K562 (cell line): ENCODE measurements at regions not wholly inside any gene's neighbourhood (a gene's known extent, or its start where the extent isn't known, plus 50 kb on each side); places are given as distances from the start of the nearest gene placed in this dataset.

Source experiments
- ATAC-seq: fragments of 200-7000 bp; cut with Tn5 transposase; 3 replicates; pipeline ENCODE4 v1.9.1; 2020; ENCODE audit warnings: moderate library complexity
- BruUV-seq: library from RNA; stranded (reverse); fragments of 400-500 nt; replicated peaks from 2 replicates; lab custom pipeline; 2021; lab: Mats Ljungman, UMichigan
- CTCF ChIA-PET: fragments of 300-600 bp; formaldehyde crosslinking; extraction: SDS; loops from one replicate; lab custom pipeline; 2021; ENCODE audit warnings: low intra/inter-chr PET ratio; lab: Yijun Ruan, JAX
- POLR2A ChIA-PET: fragments of 300-600, 350-650 bp; sonication (Branson Sonifier 250); formaldehyde crosslinking; extraction: SDS; loops from one replicate; lab custom pipeline; 2021; ENCODE audit warnings: antibody characterized with exemption, inconsistent platforms; lab: Yijun Ruan, JAX
- DNase-seq, 4 experiments: peaks; one replicate each; pipeline versions ENCODE4 v3.0.0 to v3.0.0-alpha.2; 2011 to 2018; ENCODE audit warnings: low spot score in 3 of 4, mixed read lengths in 3 of 4; ENCODE audit errors: extremely low read depth in 1 of 4
- FAIRE-seq: peaks from 2 replicates; lab custom pipeline; 2011; peaks lifted over from hg19 to GRCh38; lab: Jason Lieb, UNC
- H2AFZ ChIP-seq: 2 replicates; pipeline ENCODE4 v1.6.0; 2011; ENCODE audit warnings: low read depth, low read length, control low read depth, inconsistent platforms
- H3K27ac ChIP-seq: fragments of 200-600 bp; 3 replicates; pipeline ENCODE4 v1.8.0; 2011; ENCODE audit warnings: low read depth, mild to moderate bottlenecking, control low read depth, inconsistent platforms, low read length, moderate library complexity, mixed read lengths; ENCODE audit errors: extremely low read depth
- H3K27me3 ChIP-seq, 2 experiments: fragments of 300-600 bp in 1 of 2; 2 replicates in 1 of 2; 3 replicates in 1 of 2; pipeline versions ENCODE4 v1.6.0 to v1.8.0; 2011; ENCODE audit warnings: inconsistent platforms in 2 of 2, low read length in 2 of 2, mild to moderate bottlenecking in 1 of 2, mixed read lengths in 1 of 2, moderate library complexity in 1 of 2; ENCODE audit not compliant: control insufficient read depth in 2 of 2, insufficient read depth in 2 of 2
- H3K36me3 ChIP-seq: fragments of 300-600 bp; 3 replicates; pipeline ENCODE4 v1.8.0; 2011; ENCODE audit warnings: mild to moderate bottlenecking, low read length, inconsistent platforms; ENCODE audit not compliant: control insufficient read depth, insufficient read depth
- H3K4me1 ChIP-seq, 2 experiments: fragments of 200-600 bp in 1 of 2; replicated peaks in 1 of 2; 2 replicates in 1 of 2; 3 replicates in 1 of 2; pipeline versions ENCODE4 v1.5.1 to v1.8.0; 2011; ENCODE audit warnings: inconsistent platforms in 2 of 2, low read length in 2 of 2, mild to moderate bottlenecking in 1 of 2, mixed read lengths in 1 of 2, moderate library complexity in 1 of 2; ENCODE audit not compliant: control insufficient read depth in 2 of 2, insufficient read depth in 2 of 2
- H3K4me2 ChIP-seq: 2 replicates; pipeline ENCODE4 v1.6.1; 2011; ENCODE audit warnings: low read length, control low read depth, inconsistent platforms, mixed read lengths; ENCODE audit not compliant: insufficient read depth
- H3K4me3 ChIP-seq: fragments of 200-600 bp; sonication (generic), shearing (Covaris generic); 2 replicates; pipeline ENCODE4 v1.5.1; 2016; ENCODE audit warnings: control low read depth, inconsistent platforms
- H3K79me2 ChIP-seq: fragments of 200-600 bp; 3 replicates; pipeline ENCODE4 v1.8.0; 2011; ENCODE audit warnings: low read length, inconsistent platforms; ENCODE audit not compliant: control insufficient read depth, insufficient read depth
- H3K9ac ChIP-seq, 2 experiments: 2 replicates each; pipeline versions ENCODE4 v1.6.0 to v1.6.1; 2011; ENCODE audit warnings: low read depth in 2 of 2, low read length in 2 of 2, control low read depth in 1 of 2, inconsistent platforms in 1 of 2, mild to moderate bottlenecking in 1 of 2, mixed read lengths in 1 of 2; ENCODE audit not compliant: insufficient read depth in 1 of 2
- H3K9me1 ChIP-seq: one replicate; pipeline ENCODE4 v1.6.0; 2011; ENCODE audit warnings: inconsistent platforms, mild to moderate bottlenecking, low read length, moderate library complexity; ENCODE audit not compliant: control insufficient read depth, insufficient read depth
- H3K9me3 ChIP-seq: replicated peaks from 2 replicates; pipeline ENCODE4 v1.5.1; 2011; ENCODE audit warnings: low read depth, low read length, inconsistent platforms; ENCODE audit not compliant: control insufficient read depth, insufficient read depth
- H4K20me1 ChIP-seq: replicated peaks from 2 replicates; pipeline ENCODE4 v1.6.1; 2011; ENCODE audit warnings: low read length, inconsistent platforms, mixed read lengths; ENCODE audit not compliant: control insufficient read depth, insufficient read depth
- EHMT2 ChIP-seq: fragments of 450-650 bp; IDR thresholded peaks from 2 replicates; pipeline ENCODE4 v1.6.1; 2018; ENCODE audit warnings: antibody characterized with exemption
- ILK ChIP-seq: fragments of 450-650 bp; IDR thresholded peaks from 2 replicates; pipeline ENCODE4 v1.6.1; 2016; ENCODE audit warnings: missing genetic modification characterization, low read depth, mild to moderate bottlenecking, missing compliant biosample characterization, moderate library complexity, borderline replicate concordance
- KHSRP ChIP-seq: fragments of 450-650 bp; IDR thresholded peaks from 2 replicates; pipeline ENCODE4 v1.6.1; 2017
- MEIS2 ChIP-seq: fragments of 450-650 bp; IDR thresholded peaks from 2 replicates; pipeline ENCODE4 v1.6.1; 2014; ENCODE audit warnings: mild to moderate bottlenecking; ENCODE audit not compliant: partially characterized antibody
- NCOR1 ChIP-seq: fragments of 450-650 bp; IDR thresholded peaks from 2 replicates; pipeline ENCODE4 v1.6.1; 2016; ENCODE audit warnings: mild to moderate bottlenecking, moderate library complexity
- PPARD ChIP-seq: fragments of 250-450 bp; sonication (Bioruptor Pico); IDR thresholded peaks from 2 replicates; pipeline ENCODE4 v1.8.0; 2022; ENCODE audit warnings: inconsistent platforms, mild to moderate bottlenecking, moderate library complexity
- SMAD1 ChIP-seq: fragments of 150-350 bp; IDR thresholded peaks from 2 replicates; pipeline ENCODE4 v1.6.1; 2014; ENCODE audit warnings: low read length, low read depth; ENCODE audit not compliant: partially characterized antibody
- TEAD1 ChIP-seq, 2 experiments: fragments of 450-650 bp in 1 of 2; sonication (generic) in 1 of 2; formaldehyde crosslinking; IDR thresholded peaks; 2 replicates each; pipeline versions ENCODE4 v1.4.0 to v1.8.0; 2020 to 2022; ENCODE audit warnings: mild to moderate bottlenecking in 2 of 2, missing genetic modification reagents in 1 of 2
- ZNF445 ChIP-seq: fragments of 250-450 bp; sonication (Bioruptor Pico); IDR thresholded peaks from 2 replicates; pipeline ENCODE4 v1.4.0; 2020; ENCODE audit warnings: low read depth, mild to moderate bottlenecking, moderate library complexity
- ZNF699 ChIP-seq: fragments of 250-450 bp; sonication (Bioruptor Pico); IDR thresholded peaks from 2 replicates; pipeline ENCODE4 v1.8.0; 2021; ENCODE audit warnings: mild to moderate bottlenecking, moderate library complexity; ENCODE audit not compliant: insufficient replicate concordance
- WGBS: fragments of 100-300 bp; shearing (Covaris generic); methylation state at CpG from one replicate; pipeline ENCODE4 v1.1.6; 2016; ENCODE audit warnings: low coverage, mixed read lengths; ENCODE audit not compliant: insufficient coverage; ENCODE audit errors: missing lambda C conversion rate; 5-methylcytosine and 5-hydroxymethylcytosine counted together
- in situ Hi-C: fragments of 300-500 bp; cut with MboI; formaldehyde crosslinking; loops from 4 replicates; pipeline ENCODE4 v1.15.0; 2018; ENCODE audit warnings: inconsistent platforms, mixed read lengths
- intact Hi-C: fragments of 100-400 bp; cut with micrococcal nuclease; formaldehyde crosslinking; loops from 2 replicates; pipeline ENCODE4 v1.14.2; 2022
- TF ChIP-seq, protein P1 (sequence below): fragments of 250-450 bp; sonication (Bioruptor Pico); IDR thresholded peaks from 2 replicates; pipeline ENCODE4 v1.5.1; 2021; ENCODE audit warnings: mild to moderate bottlenecking
- TF ChIP-seq, protein P2 (sequence below): IDR thresholded peaks from 3 replicates; pipeline ENCODE4 v1.6.1; 2011; ENCODE audit warnings: borderline replicate concordance, mild to moderate bottlenecking; ENCODE audit not compliant: insufficient read length, insufficient read depth
- TF ChIP-seq, protein P3 (sequence below): fragments of 250-450 bp; sonication (Bioruptor Pico); IDR thresholded peaks from 2 replicates; pipeline ENCODE4 v1.9.0; 2021; ENCODE audit warnings: mild to moderate bottlenecking, inconsistent platforms

DNA sequence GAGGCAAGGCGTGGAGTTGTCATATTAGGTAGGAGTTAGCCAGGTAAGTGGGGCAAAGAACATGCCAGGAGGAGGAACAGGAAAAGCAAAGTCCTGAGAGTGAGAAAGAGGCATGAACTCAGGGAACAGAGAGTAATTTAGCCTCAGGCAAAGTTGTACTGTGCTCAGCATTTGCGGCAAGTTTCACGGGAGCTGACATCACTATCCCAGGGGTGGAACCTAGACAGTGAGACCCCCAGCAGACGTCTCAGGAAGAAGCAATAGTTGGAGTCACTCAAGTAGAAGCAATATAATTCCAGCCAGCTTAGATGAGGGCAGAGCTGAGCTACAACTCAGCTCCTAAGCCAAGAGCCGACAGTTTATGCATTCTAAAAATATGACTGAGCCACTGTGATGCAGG, 426.0 kb upstream of the ISX start:
- DNase-seq: no peak
- no peak overlapping the region for H3K4me3 ChIP-seq
- no peaks in the 10 kb centered on the region for H3K27me3 ChIP-seq
- no peaks in the 10 kb centered on the region for H3K79me2 ChIP-seq
- CTCF ChIA-PET: no interaction called here
- 5% methylated on average over 5 of the region's 5 CpGs for WGBS
- POLR2A ChIA-PET: no interaction called here
- H4K20me1 ChIP-seq: no peaks in the 10 kb centered on the region
- TF ChIP-seq, protein P1, sequence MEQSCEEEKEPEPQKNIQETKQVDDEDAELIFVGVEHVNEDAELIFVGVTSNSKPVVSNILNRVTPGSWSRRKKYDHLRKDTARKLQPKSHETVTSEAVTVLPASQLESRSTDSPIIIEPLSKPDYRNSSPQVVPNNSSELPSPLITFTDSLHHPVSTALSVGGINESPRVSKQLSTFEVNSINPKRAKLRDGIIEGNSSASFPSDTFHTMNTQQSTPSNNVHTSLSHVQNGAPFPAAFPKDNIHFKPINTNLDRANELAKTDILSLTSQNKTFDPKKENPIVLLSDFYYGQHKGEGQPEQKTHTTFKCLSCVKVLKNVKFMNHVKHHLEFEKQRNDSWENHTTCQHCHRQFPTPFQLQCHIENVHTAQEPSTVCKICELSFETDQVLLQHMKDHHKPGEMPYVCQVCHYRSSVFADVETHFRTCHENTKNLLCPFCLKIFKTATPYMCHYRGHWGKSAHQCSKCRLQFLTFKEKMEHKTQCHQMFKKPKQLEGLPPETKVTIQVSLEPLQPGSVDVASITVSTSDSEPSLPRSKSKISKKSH (CRISPR knock-in tag): no peak
- no peak for TF ChIP-seq NCOR1
- no peak for TF ChIP-seq PPARD (CRISPR knock-in tag)
- no peak for TF ChIP-seq KHSRP
- TF ChIP-seq, all 486 proteins: peak for 0
- in situ Hi-C loops: no loop called here
- intact Hi-C loops: no loop called here
- ATAC-seq: no peak
- no peaks in the 10 kb centered on the region for H3K9me1 ChIP-seq
- H3K4me2 ChIP-seq: no peak overlapping the region
- no peak overlapping the region for H3K27ac ChIP-seq
- H2AFZ ChIP-seq: no peak overlapping the region
- H3K36me3 ChIP-seq: no peaks in the 10 kb centered on the region
- no peak for FAIRE-seq
- no peaks in the 10 kb centered on the region for H3K4me1 ChIP-seq
- no peak overlapping the region for H3K9ac ChIP-seq
- H3K9me3 ChIP-seq: no peaks in the 10 kb centered on the region
- BruUV-seq: no TSS peak

DNA sequence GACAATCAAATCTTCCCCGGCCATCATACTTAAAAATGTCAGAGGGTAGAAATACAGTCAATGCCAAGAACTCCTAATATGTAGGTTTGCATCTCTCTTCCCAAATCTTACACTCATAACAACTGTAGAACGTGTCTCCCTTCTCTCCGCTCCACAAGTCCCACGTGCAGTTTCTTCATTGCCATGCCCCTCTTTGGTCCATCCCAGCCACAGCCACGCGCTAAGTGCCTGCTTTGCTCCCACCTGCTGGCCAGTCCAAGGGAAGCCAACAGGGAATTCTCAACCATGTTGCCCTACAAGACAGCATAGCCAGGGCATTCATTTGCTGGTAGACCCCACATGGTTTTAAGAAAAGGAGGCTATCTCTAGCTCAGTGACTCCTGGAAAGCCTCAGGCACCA, 420.6 kb upstream of the ISX start:
- WGBS: 0% methylated on average over 3 of the region's 6 CpGs
- no TSS peak for BruUV-seq
- Histone ChIP-seq H2AFZ (no peak overlapping the region), H3K27ac (no peak overlapping the region), H3K9me1 (no peaks in the 10 kb centered on the region), H3K9ac (no peak overlapping the region), H3K36me3 (no peaks in the 10 kb centered on the region), H3K4me3 (no peak overlapping the region), H3K79me2 (no peaks in the 10 kb centered on the region), H3K4me2 (no peak overlapping the region), H4K20me1 (no peaks in the 10 kb centered on the region), H3K9me3 (no peaks in the 10 kb centered on the region), H3K4me1 (no peaks in the 10 kb centered on the region), H3K27me3 (no peaks in the 10 kb centered on the region)
- DNase-seq (no peak), ATAC-seq (no peak), FAIRE-seq (no peak)
- intact Hi-C loops (no loop called here), in situ Hi-C loops (no loop called here)
- ChIA-PET POLR2A (no interaction called here), CTCF (no interaction called here)
- TF ChIP-seq ILK (tag) (no peak), EHMT2 (no peak), ZNF699 (CRISPR knock-in tag) (no peak), TEAD1 (CRISPR knock-in tag; IDR thresholded peaks at IDR 0.05) (no peak), MEIS2 (no peak), SMAD1 (no peak), ZNF445 (CRISPR knock-in tag) (no peak)
- TF ChIP-seq, protein P2, sequence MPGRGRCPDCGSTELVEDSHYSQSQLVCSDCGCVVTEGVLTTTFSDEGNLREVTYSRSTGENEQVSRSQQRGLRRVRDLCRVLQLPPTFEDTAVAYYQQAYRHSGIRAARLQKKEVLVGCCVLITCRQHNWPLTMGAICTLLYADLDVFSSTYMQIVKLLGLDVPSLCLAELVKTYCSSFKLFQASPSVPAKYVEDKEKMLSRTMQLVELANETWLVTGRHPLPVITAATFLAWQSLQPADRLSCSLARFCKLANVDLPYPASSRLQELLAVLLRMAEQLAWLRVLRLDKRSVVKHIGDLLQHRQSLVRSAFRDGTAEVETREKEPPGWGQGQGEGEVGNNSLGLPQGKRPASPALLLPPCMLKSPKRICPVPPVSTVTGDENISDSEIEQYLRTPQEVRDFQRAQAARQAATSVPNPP: no peak
- TF ChIP-seq, protein P3, sequence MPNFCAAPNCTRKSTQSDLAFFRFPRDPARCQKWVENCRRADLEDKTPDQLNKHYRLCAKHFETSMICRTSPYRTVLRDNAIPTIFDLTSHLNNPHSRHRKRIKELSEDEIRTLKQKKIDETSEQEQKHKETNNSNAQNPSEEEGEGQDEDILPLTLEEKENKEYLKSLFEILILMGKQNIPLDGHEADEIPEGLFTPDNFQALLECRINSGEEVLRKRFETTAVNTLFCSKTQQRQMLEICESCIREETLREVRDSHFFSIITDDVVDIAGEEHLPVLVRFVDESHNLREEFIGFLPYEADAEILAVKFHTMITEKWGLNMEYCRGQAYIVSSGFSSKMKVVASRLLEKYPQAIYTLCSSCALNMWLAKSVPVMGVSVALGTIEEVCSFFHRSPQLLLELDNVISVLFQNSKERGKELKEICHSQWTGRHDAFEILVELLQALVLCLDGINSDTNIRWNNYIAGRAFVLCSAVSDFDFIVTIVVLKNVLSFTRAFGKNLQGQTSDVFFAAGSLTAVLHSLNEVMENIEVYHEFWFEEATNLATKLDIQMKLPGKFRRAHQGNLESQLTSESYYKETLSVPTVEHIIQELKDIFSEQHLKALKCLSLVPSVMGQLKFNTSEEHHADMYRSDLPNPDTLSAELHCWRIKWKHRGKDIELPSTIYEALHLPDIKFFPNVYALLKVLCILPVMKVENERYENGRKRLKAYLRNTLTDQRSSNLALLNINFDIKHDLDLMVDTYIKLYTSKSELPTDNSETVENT (CRISPR knock-in tag): no peak
